ENCODE measurements at regions not wholly inside any gene's neighbourhood (a gene's known extent, or its start where the extent isn't known, plus 50 kb on each side); places are given as distances from the start of the nearest gene placed in this dataset.

DNA sequence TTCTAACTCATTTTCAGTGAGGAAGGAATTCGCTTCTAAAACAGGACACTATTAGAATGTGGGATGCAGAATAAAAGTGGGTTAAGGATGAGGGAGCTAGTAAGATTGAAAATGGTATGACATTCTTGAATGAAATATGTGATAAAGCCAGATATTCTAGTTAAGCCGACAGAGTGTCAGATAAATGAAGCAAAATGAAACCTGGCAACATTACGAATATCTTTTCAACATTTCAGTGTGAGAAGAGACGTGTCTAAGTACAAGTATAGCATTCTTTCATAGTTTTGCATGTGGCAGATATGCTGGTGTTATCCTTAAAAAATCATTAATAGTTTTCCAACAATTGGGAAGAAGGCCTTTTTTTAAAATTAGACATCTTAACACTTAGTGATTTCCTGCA, 1101.4 kb downstream of the RPA4 start:
- TF ChIP-seq, protein P1, sequence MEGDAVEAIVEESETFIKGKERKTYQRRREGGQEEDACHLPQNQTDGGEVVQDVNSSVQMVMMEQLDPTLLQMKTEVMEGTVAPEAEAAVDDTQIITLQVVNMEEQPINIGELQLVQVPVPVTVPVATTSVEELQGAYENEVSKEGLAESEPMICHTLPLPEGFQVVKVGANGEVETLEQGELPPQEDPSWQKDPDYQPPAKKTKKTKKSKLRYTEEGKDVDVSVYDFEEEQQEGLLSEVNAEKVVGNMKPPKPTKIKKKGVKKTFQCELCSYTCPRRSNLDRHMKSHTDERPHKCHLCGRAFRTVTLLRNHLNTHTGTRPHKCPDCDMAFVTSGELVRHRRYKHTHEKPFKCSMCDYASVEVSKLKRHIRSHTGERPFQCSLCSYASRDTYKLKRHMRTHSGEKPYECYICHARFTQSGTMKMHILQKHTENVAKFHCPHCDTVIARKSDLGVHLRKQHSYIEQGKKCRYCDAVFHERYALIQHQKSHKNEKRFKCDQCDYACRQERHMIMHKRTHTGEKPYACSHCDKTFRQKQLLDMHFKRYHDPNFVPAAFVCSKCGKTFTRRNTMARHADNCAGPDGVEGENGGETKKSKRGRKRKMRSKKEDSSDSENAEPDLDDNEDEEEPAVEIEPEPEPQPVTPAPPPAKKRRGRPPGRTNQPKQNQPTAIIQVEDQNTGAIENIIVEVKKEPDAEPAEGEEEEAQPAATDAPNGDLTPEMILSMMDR (conservative IDR thresholded peaks at IDR 0.05; ENCODE audit: low read depth, low read length), result no peak
- TF ChIP-seq EZH2 (IDR thresholded peaks at IDR 0.05; ENCODE audit: borderline replicate concordance, low read depth, low read length, poor library complexity, severe bottlenecking), result no peak
